ENCODE measurements at regions not wholly inside any gene's neighbourhood (a gene's known extent, or its start where the extent isn't known, plus 50 kb on each side); places are given as distances from the start of the nearest gene placed in this dataset.

DNA sequence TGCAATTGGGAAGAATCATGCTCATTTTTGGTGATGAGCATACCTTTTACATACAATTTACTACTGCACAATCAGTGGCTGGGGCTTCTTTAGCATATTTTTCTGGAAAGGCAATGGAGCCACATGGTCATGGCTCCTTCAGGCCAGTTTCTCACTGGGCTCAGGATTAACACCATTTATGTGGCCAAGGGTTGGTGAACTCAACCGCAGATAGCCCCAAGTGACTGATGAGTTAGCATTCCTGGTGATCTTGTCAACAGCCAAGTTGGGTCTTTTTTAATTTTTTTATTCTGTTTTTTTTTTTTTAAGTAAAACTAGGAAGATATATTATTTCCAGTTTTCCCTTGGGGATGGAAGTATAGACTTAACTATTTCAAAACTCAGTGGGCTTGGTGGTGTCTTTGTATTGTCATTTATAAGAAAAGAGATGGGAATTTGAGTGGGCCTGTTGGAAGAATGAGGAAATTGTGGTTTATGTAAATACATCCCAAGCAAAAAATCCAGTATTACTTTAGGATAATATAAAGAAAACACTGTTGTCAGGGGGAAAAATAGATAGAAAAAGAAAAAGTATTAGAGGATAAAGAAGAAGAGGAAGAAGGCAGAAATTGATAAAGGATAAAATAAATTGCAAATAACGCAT lies 397.4 kb downstream of the MAFB start:
- H3K4me3 Mint-ChIP-seq, result no peak overlapping the region
- no peak for ATAC-seq (ENCODE audit: low read depth in 2 of 2)
- no peaks in the 10 kb centered on the region for H3K36me3 Mint-ChIP-seq
- H3K9me3 ChIP-seq (ENCODE audit: control insufficient read depth in 2 of 2, low read length in 2 of 2), result no peaks in the 10 kb centered on the region
- H3K27me3 ChIP-seq (ENCODE audit: control insufficient read depth, insufficient read depth, low read length), result no peaks in the 10 kb centered on the region
- no peak overlapping the region for H3K27ac Mint-ChIP-seq
- H3K27me3 Mint-ChIP-seq, result no peaks in the 10 kb centered on the region
- no peaks in the 10 kb centered on the region for H3K4me1 Mint-ChIP-seq
- H3K36me3 ChIP-seq (ENCODE audit: control insufficient read depth, insufficient read depth, low read length), result no peaks in the 10 kb centered on the region
- H3K4me3 ChIP-seq (ENCODE audit: low read depth, low read length), result no peak overlapping the region
- H3K27ac ChIP-seq (ENCODE audit: insufficient read depth, low read length, poor library complexity, severe bottlenecking), result no peak overlapping the region
- H3K9me3 Mint-ChIP-seq, result peaks cover 0 to 2% (median 0%) of the 10 kb centered on the region in 7 donors
- DNase-seq, result no peak
- no peaks in the 10 kb centered on the region for H3K4me1 ChIP-seq (ENCODE audit: control insufficient read depth, insufficient read depth, low read length, poor library complexity, severe bottlenecking)

DNA sequence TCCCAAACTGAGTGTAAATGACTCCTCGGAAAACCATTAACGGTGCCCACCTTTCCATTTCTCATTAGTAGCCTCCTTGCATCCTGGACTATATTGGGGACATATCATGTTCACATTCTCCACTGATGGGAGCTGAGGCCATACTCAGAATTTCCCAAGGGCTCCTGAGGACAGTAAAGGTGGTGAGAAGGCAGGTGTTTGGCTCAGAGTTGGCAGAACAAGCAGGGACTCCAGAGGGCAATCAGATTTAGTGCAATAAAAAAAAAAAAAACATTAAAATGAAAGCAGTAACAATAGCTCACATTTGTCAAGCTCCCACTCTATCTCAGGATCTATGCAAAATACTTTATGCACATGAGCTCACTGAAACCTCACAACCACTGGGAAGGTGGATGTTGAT lies 401.4 kb downstream of the MAFB start:
- Histone ChIP-seq H3K36me3 (ENCODE audit: control insufficient read depth, insufficient read depth, low read length) (no peaks in the 10 kb centered on the region), H3K9me3 (ENCODE audit: control insufficient read depth in 2 of 2, low read length in 2 of 2) (no peaks in the 10 kb centered on the region), H3K4me1 (ENCODE audit: control insufficient read depth, insufficient read depth, low read length, poor library complexity, severe bottlenecking) (no peaks in the 10 kb centered on the region), H3K27ac (ENCODE audit: insufficient read depth, low read length, poor library complexity, severe bottlenecking) (no peak overlapping the region), H3K27me3 (ENCODE audit: control insufficient read depth, insufficient read depth, low read length) (no peaks in the 10 kb centered on the region), H3K4me3 (ENCODE audit: low read depth, low read length) (no peak overlapping the region)
- no peak overlapping the region for H3K27ac Mint-ChIP-seq
- H3K4me1 Mint-ChIP-seq, result no peaks in the 10 kb centered on the region
- H3K4me3 Mint-ChIP-seq, result no peak overlapping the region
- ATAC-seq (ENCODE audit: low read depth in 2 of 2) (no peak), DNase-seq (no peak)
- H3K27me3 Mint-ChIP-seq, result no peaks in the 10 kb centered on the region
- H3K36me3 Mint-ChIP-seq, result no peaks in the 10 kb centered on the region
- peaks cover 0 to 2% (median 0%) of the 10 kb centered on the region in 7 donors for H3K9me3 Mint-ChIP-seq

DNA sequence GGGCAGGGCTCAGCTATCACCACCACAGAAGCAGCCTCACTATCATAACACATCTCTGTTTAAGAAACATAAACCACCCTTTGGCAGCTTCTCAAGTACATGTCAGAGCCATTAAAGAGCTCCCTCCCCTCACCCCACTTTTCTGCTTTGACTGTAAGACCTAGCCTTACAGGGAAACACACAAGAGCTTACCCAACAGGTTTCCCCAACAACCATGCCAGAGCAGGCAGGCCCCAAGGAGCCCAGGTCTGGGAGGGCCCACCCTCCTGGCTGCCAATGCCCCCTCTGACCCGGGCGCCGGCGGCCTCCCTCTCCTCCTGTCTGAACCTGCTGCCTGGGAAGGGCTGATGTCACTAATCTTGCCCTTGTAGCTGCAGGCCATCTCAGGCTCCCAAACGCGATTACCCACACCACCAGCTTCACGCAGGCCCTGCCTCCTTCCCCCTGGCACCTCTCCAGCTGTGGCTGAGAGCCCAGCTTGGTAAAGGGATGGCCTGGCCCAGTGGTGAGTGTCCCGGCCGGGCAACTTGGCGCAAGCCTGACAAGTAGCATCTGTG lies 402.0 kb downstream of the MAFB start:
- no peaks in the 10 kb centered on the region for H3K27me3 ChIP-seq (ENCODE audit: control insufficient read depth, insufficient read depth, low read length)
- no peak overlapping the region for H3K4me3 ChIP-seq (ENCODE audit: low read depth, low read length)
- no peaks in the 10 kb centered on the region for H3K4me1 Mint-ChIP-seq
- DNase-seq, result no peak
- H3K4me1 ChIP-seq (ENCODE audit: control insufficient read depth, insufficient read depth, low read length, poor library complexity, severe bottlenecking), result no peaks in the 10 kb centered on the region
- no peak for ATAC-seq (ENCODE audit: low read depth in 2 of 2)
- H3K27ac Mint-ChIP-seq, result no peak overlapping the region
- H3K4me3 Mint-ChIP-seq, result no peak overlapping the region
- no peaks in the 10 kb centered on the region for H3K36me3 Mint-ChIP-seq
- peaks cover 0 to 2% (median 0%) of the 10 kb centered on the region in 7 donors for H3K9me3 Mint-ChIP-seq
- H3K27ac ChIP-seq (ENCODE audit: insufficient read depth, low read length, poor library complexity, severe bottlenecking), result no peak overlapping the region
- no peaks in the 10 kb centered on the region for H3K9me3 ChIP-seq (ENCODE audit: control insufficient read depth in 2 of 2, low read length in 2 of 2)
- no peaks in the 10 kb centered on the region for H3K36me3 ChIP-seq (ENCODE audit: control insufficient read depth, insufficient read depth, low read length)
- no peaks in the 10 kb centered on the region for H3K27me3 Mint-ChIP-seq

DNA sequence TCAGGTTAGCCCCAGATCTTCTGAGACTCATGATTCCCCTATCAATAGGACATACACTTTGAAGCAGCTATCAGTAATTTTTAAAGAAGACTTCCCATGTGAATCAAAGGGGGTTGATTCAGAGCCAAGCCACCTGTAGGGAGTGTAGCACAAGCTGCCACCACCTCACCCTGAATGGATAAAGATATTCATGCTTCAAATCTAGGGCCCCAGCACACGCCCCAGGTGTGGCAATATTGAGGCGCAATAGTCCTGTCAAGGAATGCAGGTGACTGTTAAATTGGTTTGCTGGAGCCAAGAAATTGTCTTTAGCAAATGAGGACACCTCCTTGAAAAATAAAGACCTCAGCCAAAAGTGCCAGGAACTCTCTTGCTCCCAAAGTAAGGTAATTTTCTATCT lies 404.4 kb downstream of the MAFB start:
- no peak overlapping the region for H3K4me3 Mint-ChIP-seq
- no peak for DNase-seq
- no peaks in the 10 kb centered on the region for H3K27me3 Mint-ChIP-seq
- no peak overlapping the region for H3K4me3 ChIP-seq (ENCODE audit: low read depth, low read length)
- H3K36me3 ChIP-seq (ENCODE audit: control insufficient read depth, insufficient read depth, low read length), result no peaks in the 10 kb centered on the region
- H3K36me3 Mint-ChIP-seq, result no peaks in the 10 kb centered on the region
- no peaks in the 10 kb centered on the region for H3K27me3 ChIP-seq (ENCODE audit: control insufficient read depth, insufficient read depth, low read length)
- no peak overlapping the region for H3K27ac Mint-ChIP-seq
- H3K4me1 Mint-ChIP-seq, result no peaks in the 10 kb centered on the region
- no peaks in the 10 kb centered on the region for H3K9me3 ChIP-seq (ENCODE audit: control insufficient read depth in 2 of 2, low read length in 2 of 2)
- no peak overlapping the region for H3K27ac ChIP-seq (ENCODE audit: insufficient read depth, low read length, poor library complexity, severe bottlenecking)
- ATAC-seq (ENCODE audit: low read depth in 2 of 2), result no peak
- no peaks in the 10 kb centered on the region for H3K4me1 ChIP-seq (ENCODE audit: control insufficient read depth, insufficient read depth, low read length, poor library complexity, severe bottlenecking)
- H3K9me3 Mint-ChIP-seq, result peaks cover 0 to 3% (median 0%) of the 10 kb centered on the region in 7 donors

DNA sequence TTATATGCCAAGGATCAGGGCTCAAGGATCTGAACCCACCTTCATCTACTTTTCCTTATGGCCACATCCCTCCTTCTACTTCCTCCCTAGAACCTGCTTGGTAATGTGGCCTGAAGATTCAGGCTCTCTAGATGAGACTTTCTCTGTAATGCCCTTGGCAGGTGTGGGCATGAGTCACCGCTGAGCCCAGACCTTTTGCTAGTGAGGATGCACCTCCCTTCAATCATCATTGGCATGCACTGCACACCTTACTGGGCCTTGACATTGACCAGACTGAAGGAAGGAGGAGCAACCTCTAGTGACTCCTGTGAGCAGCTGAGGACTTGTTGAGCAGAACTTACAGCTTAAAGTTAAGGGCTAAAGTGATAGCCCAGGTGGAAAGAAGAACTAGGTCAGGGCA lies 405.3 kb downstream of the MAFB start:
- no peaks in the 10 kb centered on the region for H3K4me1 ChIP-seq (ENCODE audit: control insufficient read depth, insufficient read depth, low read length, poor library complexity, severe bottlenecking)
- no peaks in the 10 kb centered on the region for H3K27me3 Mint-ChIP-seq
- DNase-seq, result no peak
- no peaks in the 10 kb centered on the region for H3K4me1 Mint-ChIP-seq
- H3K9me3 Mint-ChIP-seq, result peaks cover 0 to 3% (median 0%) of the 10 kb centered on the region in 7 donors
- no peaks in the 10 kb centered on the region for H3K36me3 ChIP-seq (ENCODE audit: control insufficient read depth, insufficient read depth, low read length)
- H3K36me3 Mint-ChIP-seq, result no peaks in the 10 kb centered on the region
- ATAC-seq (ENCODE audit: low read depth in 2 of 2), result no peak
- no peak overlapping the region for H3K4me3 Mint-ChIP-seq
- H3K9me3 ChIP-seq (ENCODE audit: control insufficient read depth in 2 of 2, low read length in 2 of 2), result no peaks in the 10 kb centered on the region
- no peak overlapping the region for H3K27ac ChIP-seq (ENCODE audit: insufficient read depth, low read length, poor library complexity, severe bottlenecking)
- no peaks in the 10 kb centered on the region for H3K27me3 ChIP-seq (ENCODE audit: control insufficient read depth, insufficient read depth, low read length)
- H3K27ac Mint-ChIP-seq, result no peak overlapping the region
- H3K4me3 ChIP-seq (ENCODE audit: low read depth, low read length), result no peak overlapping the region

DNA sequence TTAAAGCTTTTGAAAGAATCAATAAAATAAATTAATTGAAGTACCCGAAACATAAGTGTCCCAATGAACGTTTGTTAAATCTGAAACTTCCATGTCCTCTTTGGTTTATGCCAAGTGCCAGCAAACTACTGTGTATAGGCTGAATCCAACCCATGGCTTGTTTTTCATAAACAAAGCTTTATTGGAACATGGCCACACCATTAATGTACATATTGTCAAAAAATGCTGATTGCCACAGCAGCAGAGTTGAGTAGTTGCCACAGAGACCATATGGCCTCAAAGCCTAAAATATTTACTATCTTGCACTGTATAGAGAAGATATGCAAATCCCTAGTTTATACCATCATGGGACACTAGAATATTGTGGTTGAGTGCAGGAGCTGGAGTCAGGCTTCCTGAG lies 406.1 kb downstream of the MAFB start:
- no peaks in the 10 kb centered on the region for H3K4me1 ChIP-seq (ENCODE audit: control insufficient read depth, insufficient read depth, low read length, poor library complexity, severe bottlenecking)
- no peaks in the 10 kb centered on the region for H3K36me3 ChIP-seq (ENCODE audit: control insufficient read depth, insufficient read depth, low read length)
- Mint-ChIP-seq H3K27ac (no peak overlapping the region), H3K4me1 (no peaks in the 10 kb centered on the region), H3K27me3 (no peaks in the 10 kb centered on the region), H3K9me3 (peaks cover 0 to 3% (median 0%) of the 10 kb centered on the region in 7 donors), H3K36me3 (no peaks in the 10 kb centered on the region), H3K4me3 (no peak overlapping the region)
- H3K27ac ChIP-seq (ENCODE audit: insufficient read depth, low read length, poor library complexity, severe bottlenecking), result no peak overlapping the region
- DNase-seq (no peak), ATAC-seq (ENCODE audit: low read depth in 2 of 2) (no peak)
- H3K27me3 ChIP-seq (ENCODE audit: control insufficient read depth, insufficient read depth, low read length), result no peaks in the 10 kb centered on the region
- no peak overlapping the region for H3K4me3 ChIP-seq (ENCODE audit: low read depth, low read length)
- no peaks in the 10 kb centered on the region for H3K9me3 ChIP-seq (ENCODE audit: control insufficient read depth in 2 of 2, low read length in 2 of 2)

DNA sequence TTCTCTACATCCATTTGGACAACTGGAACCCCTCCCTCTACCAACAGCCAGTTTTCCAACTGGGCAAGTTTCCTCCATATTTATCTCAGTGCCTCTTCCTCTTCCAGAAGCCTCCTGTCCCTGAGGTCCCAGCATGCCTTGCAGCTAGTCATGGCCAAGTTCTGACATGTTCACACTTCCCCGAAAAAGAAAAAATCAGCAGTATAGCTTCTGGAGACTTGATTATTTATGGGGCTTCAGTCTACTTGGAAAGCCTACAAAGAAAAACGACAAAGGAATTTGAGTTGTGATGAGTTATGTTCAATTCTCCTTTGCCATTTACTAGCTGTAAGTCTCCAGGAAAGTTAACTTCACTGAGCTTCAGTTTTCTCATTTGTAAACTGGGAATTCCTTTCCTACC lies 406.5 kb downstream of the MAFB start:
- Mint-ChIP-seq H3K27ac (no peak overlapping the region), H3K27me3 (no peaks in the 10 kb centered on the region), H3K36me3 (no peaks in the 10 kb centered on the region), H3K4me3 (no peak overlapping the region), H3K4me1 (no peaks in the 10 kb centered on the region), H3K9me3 (peaks cover 0 to 3% (median 0%) of the 10 kb centered on the region in 7 donors)
- no peak for DNase-seq
- Histone ChIP-seq H3K9me3 (ENCODE audit: control insufficient read depth in 2 of 2, low read length in 2 of 2) (no peaks in the 10 kb centered on the region), H3K4me3 (ENCODE audit: low read depth, low read length) (no peak overlapping the region), H3K27ac (ENCODE audit: insufficient read depth, low read length, poor library complexity, severe bottlenecking) (no peak overlapping the region), H3K27me3 (ENCODE audit: control insufficient read depth, insufficient read depth, low read length) (no peaks in the 10 kb centered on the region), H3K36me3 (ENCODE audit: control insufficient read depth, insufficient read depth, low read length) (no peaks in the 10 kb centered on the region), H3K4me1 (ENCODE audit: control insufficient read depth, insufficient read depth, low read length, poor library complexity, severe bottlenecking) (no peaks in the 10 kb centered on the region)
- no peak for ATAC-seq (ENCODE audit: low read depth in 2 of 2)

DNA sequence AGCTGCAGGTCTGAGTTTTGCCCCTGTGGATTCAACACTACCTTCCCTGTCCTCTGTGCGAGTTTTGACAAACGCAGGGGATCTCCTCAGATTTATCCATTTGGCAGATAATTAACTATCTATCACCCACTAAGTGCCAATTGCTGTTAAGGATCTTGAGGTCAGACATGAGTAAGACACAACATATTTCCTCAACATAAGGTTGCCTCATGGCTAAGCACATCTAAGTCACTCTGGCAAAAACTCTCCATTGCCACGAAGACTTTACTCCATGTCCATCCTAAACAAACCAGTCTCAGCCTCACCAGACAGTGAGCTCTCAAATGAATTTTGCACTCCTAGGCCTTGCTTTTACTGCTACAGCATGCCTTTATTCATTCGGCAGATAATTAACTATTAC lies 408.4 kb downstream of the MAFB start:
- H3K4me3 ChIP-seq (ENCODE audit: low read depth, low read length), result no peak overlapping the region
- ATAC-seq (ENCODE audit: low read depth in 2 of 2) (no peak), DNase-seq (no peak)
- H3K9me3 ChIP-seq (ENCODE audit: control insufficient read depth in 2 of 2, low read length in 2 of 2), result no peaks in the 10 kb centered on the region
- H3K27ac ChIP-seq (ENCODE audit: insufficient read depth, low read length, poor library complexity, severe bottlenecking), result no peak overlapping the region
- H3K4me3 Mint-ChIP-seq, result no peak overlapping the region
- H3K27me3 Mint-ChIP-seq, result no peaks in the 10 kb centered on the region
- no peaks in the 10 kb centered on the region for H3K4me1 Mint-ChIP-seq
- H3K27me3 ChIP-seq (ENCODE audit: control insufficient read depth, insufficient read depth, low read length), result no peaks in the 10 kb centered on the region
- H3K4me1 ChIP-seq (ENCODE audit: control insufficient read depth, insufficient read depth, low read length, poor library complexity, severe bottlenecking), result no peaks in the 10 kb centered on the region
- no peaks in the 10 kb centered on the region for H3K36me3 Mint-ChIP-seq
- no peak overlapping the region for H3K27ac Mint-ChIP-seq
- peaks cover 0 to 3% (median under 1%) of the 10 kb centered on the region in 7 donors for H3K9me3 Mint-ChIP-seq
- no peaks in the 10 kb centered on the region for H3K36me3 ChIP-seq (ENCODE audit: control insufficient read depth, insufficient read depth, low read length)

All from CD4-positive, CD25-positive, alpha-beta regulatory T cell (primary cell).